Upper lobe of right lung (tissue), 1 donor: ENCODE measurements at regions not wholly inside any gene's neighbourhood (a gene's known extent, or its start where the extent isn't known, plus 50 kb on each side); places are given as distances from the start of the nearest gene placed in this dataset.

Experiments used
- ATAC-seq: fragments of 200-7000 bp; cut with Tn5 transposase; one replicate; pipeline ENCODE4 v1.9.1; 2020; ENCODE audit warnings: mild to moderate bottlenecking, moderate library complexity
- DNase-seq: peaks from one replicate; pipeline ENCODE4 v3.0.0-alpha.2; 2020
- H3K27ac ChIP-seq: fragments of 200-600 bp; one replicate; pipeline ENCODE4 v1.8.0; 2022
- H3K27me3 ChIP-seq: fragments of 200-600 bp; one replicate; pipeline ENCODE4 v1.8.0; 2022; ENCODE audit warnings: mild to moderate bottlenecking
- H3K36me3 ChIP-seq: fragments of 200-600 bp; one replicate; pipeline ENCODE4 v1.8.0; 2022
- H3K4me1 ChIP-seq: fragments of 200-600 bp; one replicate; pipeline ENCODE4 v1.8.0; 2022
- H3K4me3 ChIP-seq: fragments of 200-600 bp; one replicate; pipeline ENCODE4 v1.8.0; 2022; ENCODE audit warnings: mild to moderate bottlenecking
- H3K9me3 ChIP-seq: fragments of 200-600 bp; one replicate; pipeline ENCODE4 v1.8.0; 2022
- CTCF ChIP-seq: fragments of 200-600 bp; IDR thresholded peaks from one replicate; pipeline ENCODE4 v1.8.0; 2022; ENCODE audit warnings: antibody characterized with exemption
- intact Hi-C: fragments of 100-400 bp; cut with DNase I; formaldehyde crosslinking; loops from one replicate; pipeline ENCODE4 v1.11.0; 2022
- donor health status: DM: no; HTN: yes; CAD: no; lungs with severe emphysema.

GRCh38 chr9:106751681-106752080 lies 111.3 kb upstream of the ZNF462 start:
- no peak for TF ChIP-seq CTCF
- intact Hi-C loops: no loop called here
- no peaks in the 10 kb centered on the region for H3K36me3 ChIP-seq
- H3K4me3 ChIP-seq: no peak overlapping the region
- no peaks in the 10 kb centered on the region for H3K27me3 ChIP-seq
- H3K4me1 ChIP-seq: no peaks in the 10 kb centered on the region
- no peak overlapping the region for H3K27ac ChIP-seq
- DNase-seq: no peak
- ATAC-seq: no peak
- no peaks in the 10 kb centered on the region for H3K9me3 ChIP-seq

- ATAC-seq: no peak
- H3K27ac ChIP-seq: no peak overlapping the region
- no peaks in the 10 kb centered on the region for H3K4me1 ChIP-seq
- H3K27me3 ChIP-seq: no peaks in the 10 kb centered on the region
- no peaks in the 10 kb centered on the region for H3K36me3 ChIP-seq
- intact Hi-C loops: no loop called here
- H3K9me3 ChIP-seq: no peaks in the 10 kb centered on the region
- no peak for DNase-seq
- TF ChIP-seq CTCF: no peak
- no peak overlapping the region for H3K4me3 ChIP-seq
Observed at GRCh38 chr9:106752581-106752980, 110.4 kb upstream of the ZNF462 start.

GRCh38 chr9:106753155-106753671 lies 109.8 kb upstream of the ZNF462 start:
- Histone ChIP-seq H3K27ac (no peak overlapping the region), H3K27me3 (no peaks in the 10 kb centered on the region), H3K4me3 (no peak overlapping the region), H3K36me3 (no peaks in the 10 kb centered on the region), H3K9me3 (no peaks in the 10 kb centered on the region), H3K4me1 (no peaks in the 10 kb centered on the region)
- intact Hi-C loops: no loop called here
- DNase-seq: no peak
- no peak for TF ChIP-seq CTCF
- ATAC-seq: peak; percentile 47

GRCh38 chr9:106755736-106756135 lies 107.2 kb upstream of the ZNF462 start:
- no peaks in the 10 kb centered on the region for H3K36me3 ChIP-seq
- H3K4me1 ChIP-seq: no peaks in the 10 kb centered on the region
- no peak for DNase-seq
- ATAC-seq: peak; percentile 83
- intact Hi-C loops: no loop called here
- peak overlapping the region; percentile 5 for H3K27ac ChIP-seq
- no peaks in the 10 kb centered on the region for H3K27me3 ChIP-seq
- H3K9me3 ChIP-seq: no peaks in the 10 kb centered on the region
- H3K4me3 ChIP-seq: no peak overlapping the region
- no peak for TF ChIP-seq CTCF

GRCh38 chr9:106757514-106757913 lies 105.5 kb upstream of the ZNF462 start:
- Histone ChIP-seq H3K27ac (no peak overlapping the region), H3K9me3 (no peaks in the 10 kb centered on the region), H3K36me3 (no peaks in the 10 kb centered on the region), H3K27me3 (no peaks in the 10 kb centered on the region), H3K4me1 (no peaks in the 10 kb centered on the region), H3K4me3 (no peak overlapping the region)
- ATAC-seq: no peak
- intact Hi-C loops: no loop called here
- TF ChIP-seq CTCF: no peak
- DNase-seq: no peak

- TF ChIP-seq CTCF: no peak
- ATAC-seq: no peak
Observed at GRCh38 chr9:106758911-106759310, 104.1 kb upstream of the ZNF462 start.

More at GRCh38 chr9:106758911-106759310, 104.1 kb upstream of the ZNF462 start:
- Histone ChIP-seq H3K27ac (no peak overlapping the region), H3K36me3 (no peaks in the 10 kb centered on the region), H3K27me3 (no peaks in the 10 kb centered on the region), H3K4me1 (no peaks in the 10 kb centered on the region), H3K9me3 (no peaks in the 10 kb centered on the region), H3K4me3 (no peak overlapping the region)
- intact Hi-C loops: no loop called here
- DNase-seq: no peak
